Medulla oblongata (tissue), 1 donor: ENCODE measurements at regions not wholly inside any gene's neighbourhood (a gene's known extent, or its start where the extent isn't known, plus 50 kb on each side); places are given as distances from the start of the nearest gene placed in this dataset.
"Not testable (repeated sequence)": the region's sequence is repeated elsewhere in the genome, so short reads cannot be mapped to it uniquely, and the experiment has no call there.

ENCODE experiments used
- DNase-seq: peaks from one replicate; pipeline ENCODE4 v3.0.0-alpha.2; 2015; ENCODE audit errors: extremely low spot score

- DNase-seq = no peak
Measured at GRCh38 chr10:28859791-28860190, 182.5 kb downstream of the BAMBI start.

GRCh38 chr10:28862219-28862618 lies 184.9 kb downstream of the BAMBI start:
- no peak for DNase-seq

GRCh38 chr10:28869606-28870201 lies 192.4 kb downstream of the BAMBI start:
- DNase-seq = no peak

- no peak for DNase-seq
Measured at GRCh38 chr10:28871665-28872064, 194.3 kb downstream of the BAMBI start.

GRCh38 chr10:28872587-28873165 lies 195.4 kb downstream of the BAMBI start:
- DNase-seq = no peak

GRCh38 chr10:28873540-28873939 lies 196.2 kb downstream of the BAMBI start:
- no peak for DNase-seq

GRCh38 chr10:28874210-28874609 lies 196.9 kb downstream of the BAMBI start:
- no peak for DNase-seq

GRCh38 chr10:28875549-28876081 lies 198.3 kb downstream of the BAMBI start:
- DNase-seq = peak; percentile 47

GRCh38 chr10:28878236-28878970 lies 201.1 kb downstream of the BAMBI start:
- peak; percentile 41 for DNase-seq

GRCh38 chr10:28879246-28879645 lies 201.9 kb downstream of the BAMBI start:
- no peak for DNase-seq

- DNase-seq = no peak
Measured at GRCh38 chr10:28879875-28880682, 202.8 kb downstream of the BAMBI start.

- DNase-seq = no peak
Measured at GRCh38 chr10:28880683-28880950, 203.3 kb downstream of the BAMBI start.

- no peak for DNase-seq
Measured at GRCh38 chr10:28881171-28881882, 204.0 kb downstream of the BAMBI start.

GRCh38 chr10:28883741-28884423 lies 206.6 kb downstream of the BAMBI start:
- no peak for DNase-seq

GRCh38 chr10:28890121-28890950 lies 213.0 kb downstream of the BAMBI start:
- no peak for DNase-seq

GRCh38 chr10:28891058-28891713 lies 213.9 kb downstream of the BAMBI start:
- no peak for DNase-seq

GRCh38 chr10:28892818-28893547 lies 215.7 kb downstream of the BAMBI start:
- no peak for DNase-seq

GRCh38 chr10:28894146-28894545 lies 216.8 kb downstream of the BAMBI start:
- DNase-seq = no peak

GRCh38 chr10:28895671-28896070 lies 218.3 kb downstream of the BAMBI start:
- DNase-seq = not testable (repeated sequence)
